Fibroblast of lung (primary cell): ENCODE measurements at regions not wholly inside any gene's neighbourhood (a gene's known extent, or its start where the extent isn't known, plus 50 kb on each side); places are given as distances from the start of the nearest gene placed in this dataset.

ENCODE experiments used
- DNase-seq, 2 donors: peaks; one replicate each; pipeline versions ENCODE4 v3.0.0 to v3.0.0-alpha.2; 2010; ENCODE audit warnings: low read depth in 2 of 2
- H2AFZ ChIP-seq: 2 replicates; pipeline ENCODE4 v1.5.1; 2012; ENCODE audit warnings: low read length, control low read depth, inconsistent platforms
- H3K27ac ChIP-seq: 2 replicates; pipeline ENCODE4 v1.5.1; 2011; ENCODE audit warnings: low read length, control low read depth; ENCODE audit not compliant: insufficient read depth
- H3K27me3 ChIP-seq: 2 replicates; pipeline ENCODE4 v1.5.1; 2011; ENCODE audit warnings: mild to moderate bottlenecking, low read length; ENCODE audit not compliant: control insufficient read depth, insufficient read depth
- H3K36me3 ChIP-seq: 2 replicates; pipeline ENCODE4 v1.5.1; 2011; ENCODE audit warnings: low read length; ENCODE audit not compliant: control insufficient read depth, insufficient read depth
- H3K4me1 ChIP-seq: 2 replicates; pipeline ENCODE4 v1.5.1; 2011; ENCODE audit warnings: low read length; ENCODE audit not compliant: control insufficient read depth, insufficient read depth; ENCODE audit errors: extremely low read depth
- H3K4me2 ChIP-seq: 2 replicates; pipeline ENCODE4 v1.5.1; 2011; ENCODE audit warnings: low read length, control low read depth; ENCODE audit not compliant: insufficient read depth; ENCODE audit errors: extremely low read depth
- H3K4me3 ChIP-seq, 4 experiments: fragments of 200-600 bp in 1 of 4; sonication (generic) in 1 of 4; replicated peaks in 1 of 4; 2 replicates each; pipeline ENCODE4 v1.5.1; 2011 to 2016; ENCODE audit warnings: low read length in 4 of 4, low read depth in 3 of 4, mild to moderate bottlenecking in 3 of 4, control low read depth in 2 of 4, inconsistent platforms in 1 of 4, mixed read lengths in 1 of 4; ENCODE audit not compliant: insufficient read depth in 1 of 4; ENCODE audit errors: control extremely low read depth in 1 of 4
- H3K79me2 ChIP-seq: 2 replicates; pipeline ENCODE4 v1.5.1; 2012; ENCODE audit warnings: mild to moderate bottlenecking, low read length, inconsistent platforms; ENCODE audit not compliant: control insufficient read depth, insufficient read depth
- H3K9ac ChIP-seq: 2 replicates; pipeline ENCODE4 v1.5.1; 2011; ENCODE audit warnings: mild to moderate bottlenecking, low read length, control low read depth; ENCODE audit not compliant: insufficient read depth
- H3K9me3 ChIP-seq: 2 replicates; pipeline ENCODE4 v1.5.1; 2012; ENCODE audit warnings: low read depth, low read length; ENCODE audit not compliant: control insufficient read depth, insufficient read depth
- H4K20me1 ChIP-seq: 2 replicates; pipeline ENCODE4 v1.5.1; 2011; ENCODE audit warnings: low read length; ENCODE audit not compliant: control insufficient read depth, insufficient read depth; ENCODE audit errors: extremely low read depth
- EZH2 ChIP-seq: IDR thresholded peaks from 2 replicates; pipeline ENCODE4 v1.5.1; 2012; ENCODE audit warnings: low read length, control low read depth, mild to moderate bottlenecking; ENCODE audit errors: missing control alignments
- TF ChIP-seq, protein P1 (sequence below), 2 donors: IDR thresholded peaks in 1 of 2; conservative IDR thresholded peaks in 1 of 2; 1 replicate in 1 of 2; 2 replicates in 1 of 2; pipeline ENCODE4 v1.5.1; 2011 to 2012; ENCODE audit warnings: low read length in 2 of 2, control low read depth in 1 of 2, inconsistent platforms in 1 of 2, low read depth in 1 of 2, mild to moderate bottlenecking in 1 of 2

- Histone ChIP-seq H3K4me1 (no peaks in the 10 kb centered on the region), H3K9ac (no peak overlapping the region), H3K4me3 (no peak overlapping the region), H3K4me2 (no peak overlapping the region), H3K27me3 (no peaks in the 10 kb centered on the region), H2AFZ (no peak overlapping the region), H3K36me3 (no peaks in the 10 kb centered on the region), H3K79me2 (no peaks in the 10 kb centered on the region), H3K27ac (no peak overlapping the region), H3K9me3 (no peaks in the 10 kb centered on the region), H4K20me1 (no peaks in the 10 kb centered on the region)
- TF ChIP-seq, protein P1, sequence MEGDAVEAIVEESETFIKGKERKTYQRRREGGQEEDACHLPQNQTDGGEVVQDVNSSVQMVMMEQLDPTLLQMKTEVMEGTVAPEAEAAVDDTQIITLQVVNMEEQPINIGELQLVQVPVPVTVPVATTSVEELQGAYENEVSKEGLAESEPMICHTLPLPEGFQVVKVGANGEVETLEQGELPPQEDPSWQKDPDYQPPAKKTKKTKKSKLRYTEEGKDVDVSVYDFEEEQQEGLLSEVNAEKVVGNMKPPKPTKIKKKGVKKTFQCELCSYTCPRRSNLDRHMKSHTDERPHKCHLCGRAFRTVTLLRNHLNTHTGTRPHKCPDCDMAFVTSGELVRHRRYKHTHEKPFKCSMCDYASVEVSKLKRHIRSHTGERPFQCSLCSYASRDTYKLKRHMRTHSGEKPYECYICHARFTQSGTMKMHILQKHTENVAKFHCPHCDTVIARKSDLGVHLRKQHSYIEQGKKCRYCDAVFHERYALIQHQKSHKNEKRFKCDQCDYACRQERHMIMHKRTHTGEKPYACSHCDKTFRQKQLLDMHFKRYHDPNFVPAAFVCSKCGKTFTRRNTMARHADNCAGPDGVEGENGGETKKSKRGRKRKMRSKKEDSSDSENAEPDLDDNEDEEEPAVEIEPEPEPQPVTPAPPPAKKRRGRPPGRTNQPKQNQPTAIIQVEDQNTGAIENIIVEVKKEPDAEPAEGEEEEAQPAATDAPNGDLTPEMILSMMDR (conservative IDR thresholded peaks at IDR 0.05 in 1 of 2, IDR thresholded peaks at IDR 0.05 in 1 of 2; ENCODE audit: low read depth in 1 of 2, low read length in 2 of 2): no peak
- no peak for DNase-seq
These were observed 144.8 kb upstream of the FERD3L start for GRCh38 chr7:19290066-19290465.

DNA sequence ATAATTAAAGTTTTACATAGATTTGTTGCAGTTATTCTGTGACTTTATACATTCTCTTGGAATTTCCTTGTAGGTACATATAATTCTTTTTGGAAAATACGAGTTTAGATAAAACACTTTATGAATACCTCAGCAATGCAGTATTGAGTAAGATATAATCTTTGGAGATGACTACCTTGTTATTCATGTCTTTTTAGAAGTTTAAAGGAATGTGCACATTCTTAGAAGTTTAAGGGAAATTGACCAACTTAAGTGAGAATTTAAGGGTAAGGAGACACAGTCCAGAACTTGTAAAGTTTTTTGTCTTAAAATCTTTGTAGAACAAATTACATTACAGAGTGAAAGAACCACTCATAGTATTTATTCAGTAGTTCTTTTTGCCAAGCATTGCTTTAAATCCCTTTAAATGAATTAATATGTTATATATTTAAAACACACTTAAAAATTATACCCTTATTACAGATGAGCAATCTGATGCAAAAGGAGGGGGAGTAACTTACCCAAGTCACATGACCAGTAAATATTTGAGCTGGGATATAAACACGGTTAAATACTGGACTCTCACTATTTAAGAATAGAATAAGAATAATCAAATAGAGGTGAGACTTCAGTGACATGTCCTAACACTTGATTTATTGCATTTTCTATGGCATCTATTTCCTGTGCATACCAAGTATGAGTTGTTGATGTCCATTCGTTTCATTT lies 139.5 kb upstream of the FERD3L start:
- no peak overlapping the region for H3K4me2 ChIP-seq
- H3K79me2 ChIP-seq: no peaks in the 10 kb centered on the region
- H4K20me1 ChIP-seq: no peaks in the 10 kb centered on the region
- no peaks in the 10 kb centered on the region for H3K27me3 ChIP-seq
- H3K36me3 ChIP-seq: no peaks in the 10 kb centered on the region
- TF ChIP-seq, protein P1 (conservative IDR thresholded peaks at IDR 0.05 in 1 of 2, IDR thresholded peaks at IDR 0.05 in 1 of 2; ENCODE audit: low read depth in 1 of 2, low read length in 2 of 2): no peak
- TF ChIP-seq EZH2: no peak
- H3K9ac ChIP-seq: no peak overlapping the region
- H3K4me3 ChIP-seq: no peak overlapping the region
- DNase-seq: peak in 1 of 2 donors; percentile 62
- H3K9me3 ChIP-seq: no peaks in the 10 kb centered on the region
- H2AFZ ChIP-seq: no peak overlapping the region
- no peaks in the 10 kb centered on the region for H3K4me1 ChIP-seq
- no peak overlapping the region for H3K27ac ChIP-seq

GRCh38 chr7:19284136-19284535 lies 138.9 kb upstream of the FERD3L start:
- no peaks in the 10 kb centered on the region for H3K9me3 ChIP-seq
- no peak overlapping the region for H3K27ac ChIP-seq
- H3K4me1 ChIP-seq: no peaks in the 10 kb centered on the region
- no peak overlapping the region for H2AFZ ChIP-seq
- DNase-seq: no peak
- no peak overlapping the region for H3K4me2 ChIP-seq
- no peaks in the 10 kb centered on the region for H3K79me2 ChIP-seq
- no peak overlapping the region for H3K9ac ChIP-seq
- no peak overlapping the region for H3K4me3 ChIP-seq
- no peaks in the 10 kb centered on the region for H3K27me3 ChIP-seq
- H3K36me3 ChIP-seq: no peaks in the 10 kb centered on the region
- no peaks in the 10 kb centered on the region for H4K20me1 ChIP-seq
- no peak for TF ChIP-seq EZH2
- TF ChIP-seq, protein P1 (conservative IDR thresholded peaks at IDR 0.05 in 1 of 2, IDR thresholded peaks at IDR 0.05 in 1 of 2; ENCODE audit: low read depth in 1 of 2, low read length in 2 of 2): no peak
